Thyroid gland (tissue), 4 donors: ENCODE measurements at regions not wholly inside any gene's neighbourhood (a gene's known extent, or its start where the extent isn't known, plus 50 kb on each side); places are given as distances from the start of the nearest gene placed in this dataset.
"Not testable (repeated sequence)": the region's sequence is repeated elsewhere in the genome, so short reads cannot be mapped to it uniquely, and the experiment has no call there.

ENCODE experiments used
- DNase-seq, 2 donors: peaks; one replicate each; pipeline ENCODE4 v3.0.0-alpha.2; 2019
- H3K27ac ChIP-seq, 3 donors: fragments of 200-600 bp; sonication (generic); 1 replicate in 2 of 3; 2 replicates in 1 of 3; pipeline ENCODE4 v1.5.1; 2016 to 2019; ENCODE audit warnings: mild to moderate bottlenecking in 1 of 3, moderate library complexity in 1 of 3
- H3K27me3 ChIP-seq: fragments of 200-600 bp; sonication (generic); one replicate; pipeline ENCODE4 v1.5.1; 2019
- H3K36me3 ChIP-seq, 2 donors: fragments of 200-600 bp; sonication (generic); one replicate each; pipeline ENCODE4 v1.5.1; 2016 to 2019
- H3K4me1 ChIP-seq, 2 donors: fragments of 200-600 bp; sonication (generic); one replicate each; pipeline ENCODE4 v1.5.1; 2017 to 2019
- H3K4me3 ChIP-seq, 3 donors: fragments of 200-600 bp; sonication (generic); replicated peaks in 1 of 3; 1 replicate in 2 of 3; 2 replicates in 1 of 3; pipeline ENCODE4 v1.5.1; 2016; ENCODE audit warnings: mild to moderate bottlenecking in 1 of 3
- H3K9me3 ChIP-seq: fragments of 200-600 bp; sonication (generic); one replicate; pipeline ENCODE4 v1.5.1; 2017
- CTCF ChIP-seq, 6 experiments: fragments of 200-600 bp in 3 of 6; fragments of 450-650 bp in 3 of 6; sonication (generic) in 3 of 6; IDR thresholded peaks; one replicate each; pipeline ENCODE4 v1.5.1; 2016 to 2019; ENCODE audit warnings: antibody characterized with exemption in 6 of 6, mild to moderate bottlenecking in 2 of 6, inconsistent platforms in 1 of 6, moderate library complexity in 1 of 6
- POLR2A ChIP-seq, 2 donors: fragments of 450-650 bp; IDR thresholded peaks; one replicate each; pipeline ENCODE4 v1.6.1; 2017; ENCODE audit warnings: antibody characterized with exemption in 2 of 2, mild to moderate bottlenecking in 2 of 2, moderate library complexity in 1 of 2
- WGBS, 2 donors: methylation state at CpG; one replicate each; pipeline ENCODE4 v1.1.5; 2017; 5-methylcytosine and 5-hydroxymethylcytosine counted together
- intact Hi-C: fragments of 100-400 bp; cut with DNase I; formaldehyde crosslinking; loops from one replicate; pipeline ENCODE4 v1.15.1; 2023

DNA sequence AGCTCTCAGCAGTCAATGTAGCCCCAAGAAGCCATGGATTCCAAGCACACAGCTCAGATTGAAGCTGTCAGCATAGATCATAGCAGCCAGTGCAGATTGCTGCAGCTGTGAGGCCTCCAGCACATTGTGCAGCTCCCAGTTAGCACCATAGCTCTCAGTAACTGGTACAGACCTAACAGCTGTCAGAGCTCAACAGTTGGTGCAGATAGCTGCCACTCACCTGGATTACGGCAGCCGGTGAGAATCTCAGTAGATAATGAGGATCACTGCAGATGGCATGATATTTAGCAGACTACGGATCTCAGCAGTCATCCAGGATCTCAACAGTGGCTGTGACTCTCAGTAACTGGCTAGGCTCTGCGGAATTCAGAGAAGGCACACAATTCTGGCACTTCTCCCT, 500.4 kb downstream of the TUSC1 start:
- no peaks in the 10 kb centered on the region for H3K36me3 ChIP-seq
- no peak overlapping the region for H3K27ac ChIP-seq
- no peaks in the 10 kb centered on the region for H3K9me3 ChIP-seq
- WGBS, 2 donors = 93 to 95% methylated on average over 4 of the region's 4 CpGs
- TF ChIP-seq POLR2A (IDR thresholded peaks at IDR 0.05) (no peak), CTCF (IDR thresholded peaks at IDR 0.05) (no peak)
- intact Hi-C loops = no loop called here
- no peak for DNase-seq
- H3K27me3 ChIP-seq = no peaks in the 10 kb centered on the region
- H3K4me1 ChIP-seq = no peaks in the 10 kb centered on the region
- no peak overlapping the region for H3K4me3 ChIP-seq

- Histone ChIP-seq H3K36me3 (no peaks in the 10 kb centered on the region), H3K9me3 (no peaks in the 10 kb centered on the region), H3K4me3 (no peak overlapping the region), H3K4me1 (no peaks in the 10 kb centered on the region), H3K27ac (no peak overlapping the region), H3K27me3 (no peaks in the 10 kb centered on the region)
- no peak for DNase-seq
- WGBS, 2 donors = 89 to 92% methylated on average over 2 of the region's 2 CpGs
- TF ChIP-seq POLR2A (IDR thresholded peaks at IDR 0.05) = no peak
- TF ChIP-seq CTCF (IDR thresholded peaks at IDR 0.05) = no peak
- intact Hi-C loops = no loop called here
These were observed 548.7 kb downstream of the TUSC1 start for GRCh38 chr9:25129537-25129936.

- intact Hi-C loops = no loop called here
- H3K9me3 ChIP-seq = no peaks in the 10 kb centered on the region
- no peak for DNase-seq
- no peaks in the 10 kb centered on the region for H3K36me3 ChIP-seq
- TF ChIP-seq POLR2A (IDR thresholded peaks at IDR 0.05) (no peak), CTCF (IDR thresholded peaks at IDR 0.05) (no peak)
- H3K4me1 ChIP-seq = no peaks in the 10 kb centered on the region
- no peak overlapping the region for H3K4me3 ChIP-seq
- no peaks in the 10 kb centered on the region for H3K27me3 ChIP-seq
- no peak overlapping the region for H3K27ac ChIP-seq
These were observed 556.4 kb downstream of the TUSC1 start for GRCh38 chr9:25121811-25122210.

DNA sequence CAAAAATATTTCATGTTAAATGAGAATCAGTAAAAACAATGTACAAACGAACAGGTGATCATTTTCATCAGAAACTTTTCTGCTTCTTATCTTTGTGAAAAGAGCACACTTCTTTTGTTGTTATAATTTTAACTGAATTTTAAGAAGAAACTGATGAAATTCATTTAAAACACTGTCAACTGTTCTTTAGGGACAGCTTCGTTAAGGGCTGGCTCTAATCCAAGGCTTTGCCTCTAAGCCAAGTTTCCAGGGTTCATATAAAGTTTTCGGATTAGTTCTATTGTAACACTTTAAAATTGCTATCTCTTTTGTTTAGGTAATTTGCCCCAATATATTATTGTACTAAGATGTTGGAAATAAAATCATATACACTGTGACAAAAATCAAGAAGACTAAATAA, 559.2 kb downstream of the TUSC1 start:
- no peaks in the 10 kb centered on the region for H3K27me3 ChIP-seq
- no peak overlapping the region for H3K4me3 ChIP-seq
- no peaks in the 10 kb centered on the region for H3K36me3 ChIP-seq
- DNase-seq = no peak
- TF ChIP-seq POLR2A (IDR thresholded peaks at IDR 0.05) = no peak
- TF ChIP-seq CTCF (IDR thresholded peaks at IDR 0.05) = no peak
- 61 to 66% methylated on average over 3 of the region's 3 CpGs for WGBS, 2 donors
- H3K27ac ChIP-seq = no peak overlapping the region
- intact Hi-C loops = no loop called here
- no peaks in the 10 kb centered on the region for H3K4me1 ChIP-seq
- no peaks in the 10 kb centered on the region for H3K9me3 ChIP-seq

GRCh38 chr9:25117791-25118190, 560.5 kb downstream of the TUSC1 start:
- intact Hi-C loops = no loop called here
- no peaks in the 10 kb centered on the region for H3K4me1 ChIP-seq
- TF ChIP-seq POLR2A (IDR thresholded peaks at IDR 0.05) (no peak), CTCF (IDR thresholded peaks at IDR 0.05) (no peak)
- H3K27ac ChIP-seq = no peak overlapping the region
- H3K4me3 ChIP-seq = no peak overlapping the region
- no peaks in the 10 kb centered on the region for H3K27me3 ChIP-seq
- no peak for DNase-seq
- H3K36me3 ChIP-seq = no peaks in the 10 kb centered on the region
- no peaks in the 10 kb centered on the region for H3K9me3 ChIP-seq

GRCh38 chr9:25102204-25102603, 556.5 kb upstream of the IZUMO3 start:
- DNase-seq, H3K4me3 ChIP-seq, H3K27me3 ChIP-seq, H3K36me3 ChIP-seq, H3K4me1 ChIP-seq, H3K9me3 ChIP-seq, H3K27ac ChIP-seq, intact Hi-C loops: not testable (repeated sequence)
- 95 to 97% methylated on average over 7 to 8 of the region's 8 CpGs for WGBS, 2 donors
